ENCODE measurements at regions not wholly inside any gene's neighbourhood (a gene's known extent, or its start where the extent isn't known, plus 50 kb on each side); places are given as distances from the start of the nearest gene placed in this dataset.
A peak's percentile ranks its signal among the peaks of the same experiment; 100 is the strongest.

GRCh38 chr11:26017322-26017860, 314.5 kb upstream of the ANO3 start:
- whole genome bisulfite sequencing, 2 donors: 35 to 41% methylated on average over 1 of the region's 1 CpG
- peaks cover 0 to 24% (median 13%) of the 10 kb centered on the region in 5 donors for H3K4me1 ChIP-seq (ENCODE audit: control insufficient read depth in 5 of 5, insufficient read depth in 5 of 5, low read length in 5 of 5)
- no peak overlapping the region for H3K4me3 ChIP-seq
- no peaks in the 10 kb centered on the region for H3K27me3 ChIP-seq (ENCODE audit: control insufficient read depth in 3 of 3, insufficient read depth in 3 of 3, low read length in 2 of 3)
- ATAC-seq (ENCODE audit: insufficient read depth, low FRiP score): no peak
- H3K27ac ChIP-seq (ENCODE audit: low read depth in 1 of 2, low read length in 1 of 2): no peak overlapping the region
- no peaks in the 10 kb centered on the region for H3K9me3 ChIP-seq (ENCODE audit: control insufficient read depth in 4 of 4, insufficient read depth in 3 of 4, low read length in 3 of 4)
- no peaks in the 10 kb centered on the region for H3K36me3 ChIP-seq (ENCODE audit: control insufficient read depth in 4 of 4, insufficient read depth in 4 of 4, low read length in 4 of 4)
- no peak overlapping the region for H3K9ac ChIP-seq (ENCODE audit: insufficient read depth in 1 of 2, low read length in 2 of 2)
- no peak for DNase-seq
- no peak for TF ChIP-seq CTCF (IDR thresholded peaks at IDR 0.05; ENCODE audit: control extremely low read depth, extremely low read depth)

- DNase-seq (no peak), ATAC-seq (ENCODE audit: insufficient read depth, low FRiP score) (no peak)
Measured at GRCh38 chr11:26017903-26018302, 314.0 kb upstream of the ANO3 start.

GRCh38 chr11:26018336-26018735, 313.6 kb upstream of the ANO3 start:
- DNase-seq (peak in 2 of 3 donors; percentile 69 to 84), ATAC-seq (ENCODE audit: insufficient read depth, low FRiP score) (no peak)
- no peaks in the 10 kb centered on the region for H3K36me3 ChIP-seq (ENCODE audit: control insufficient read depth in 4 of 4, insufficient read depth in 4 of 4, low read length in 4 of 4)
- H3K27ac ChIP-seq (ENCODE audit: low read depth in 1 of 2, low read length in 1 of 2): no peak overlapping the region
- no peak overlapping the region for H3K9ac ChIP-seq (ENCODE audit: insufficient read depth in 1 of 2, low read length in 2 of 2)
- H3K4me3 ChIP-seq: no peak overlapping the region
- H3K9me3 ChIP-seq (ENCODE audit: control insufficient read depth in 4 of 4, insufficient read depth in 3 of 4, low read length in 3 of 4): no peaks in the 10 kb centered on the region
- no peaks in the 10 kb centered on the region for H3K27me3 ChIP-seq (ENCODE audit: control insufficient read depth in 3 of 3, insufficient read depth in 3 of 3, low read length in 2 of 3)
- no peak for TF ChIP-seq CTCF (IDR thresholded peaks at IDR 0.05; ENCODE audit: control extremely low read depth, extremely low read depth)
- peaks cover 0 to 29% (median 13%) of the 10 kb centered on the region in 5 donors for H3K4me1 ChIP-seq (ENCODE audit: control insufficient read depth in 5 of 5, insufficient read depth in 5 of 5, low read length in 5 of 5)

More at GRCh38 chr11:26017903-26018302, 314.0 kb upstream of the ANO3 start:
- Histone ChIP-seq H3K27me3 (ENCODE audit: control insufficient read depth in 3 of 3, insufficient read depth in 3 of 3, low read length in 2 of 3) (no peaks in the 10 kb centered on the region), H3K9me3 (ENCODE audit: control insufficient read depth in 4 of 4, insufficient read depth in 3 of 4, low read length in 3 of 4) (no peaks in the 10 kb centered on the region), H3K27ac (ENCODE audit: low read depth in 1 of 2, low read length in 1 of 2) (no peak overlapping the region), H3K9ac (ENCODE audit: insufficient read depth in 1 of 2, low read length in 2 of 2) (no peak overlapping the region), H3K36me3 (ENCODE audit: control insufficient read depth in 4 of 4, insufficient read depth in 4 of 4, low read length in 4 of 4) (no peaks in the 10 kb centered on the region), H3K4me1 (ENCODE audit: control insufficient read depth in 5 of 5, insufficient read depth in 5 of 5, low read length in 5 of 5) (peaks cover 0 to 24% (median 13%) of the 10 kb centered on the region in 5 donors), H3K4me3 (no peak overlapping the region)
- TF ChIP-seq CTCF (IDR thresholded peaks at IDR 0.05; ENCODE audit: control extremely low read depth, extremely low read depth): no peak
- WGBS, 2 donors: 76 to 81% methylated on average over 2 of the region's 2 CpGs

GRCh38 chr11:26019386-26019785, 312.5 kb upstream of the ANO3 start:
- Histone ChIP-seq H3K4me3 (no peak overlapping the region), H3K27me3 (ENCODE audit: control insufficient read depth in 3 of 3, insufficient read depth in 3 of 3, low read length in 2 of 3) (no peaks in the 10 kb centered on the region), H3K9ac (ENCODE audit: insufficient read depth in 1 of 2, low read length in 2 of 2) (no peak overlapping the region), H3K4me1 (ENCODE audit: control insufficient read depth in 5 of 5, insufficient read depth in 5 of 5, low read length in 5 of 5) (peaks cover 0 to 29% (median 13%) of the 10 kb centered on the region in 5 donors), H3K27ac (ENCODE audit: low read depth in 1 of 2, low read length in 1 of 2) (no peak overlapping the region), H3K9me3 (ENCODE audit: control insufficient read depth in 4 of 4, insufficient read depth in 3 of 4, low read length in 3 of 4) (no peaks in the 10 kb centered on the region), H3K36me3 (ENCODE audit: control insufficient read depth in 4 of 4, insufficient read depth in 4 of 4, low read length in 4 of 4) (no peaks in the 10 kb centered on the region)
- 83 to 87% methylated on average over 3 of the region's 3 CpGs for WGBS, 2 donors
- ATAC-seq (ENCODE audit: insufficient read depth, low FRiP score): no peak
- TF ChIP-seq CTCF (IDR thresholded peaks at IDR 0.05; ENCODE audit: control extremely low read depth, extremely low read depth): no peak
- peak in 2 of 3 donors; percentile 22 to 43 for DNase-seq
